Coronary artery (tissue), 2 donors: ENCODE measurements at regions not wholly inside any gene's neighbourhood (a gene's known extent, or its start where the extent isn't known, plus 50 kb on each side); places are given as distances from the start of the nearest gene placed in this dataset.

Experiments
- DNase-seq: peaks from one replicate; pipeline ENCODE4 v3.0.0-alpha.2; 2017; ENCODE audit warnings: low spot score
- H3K27ac ChIP-seq, 2 donors: fragments of 200-600 bp; sonication (generic); one replicate each; pipeline ENCODE4 v1.5.1; 2016 to 2019
- H3K4me3 ChIP-seq: fragments of 200-600 bp; sonication (generic); 2 replicates; pipeline ENCODE4 v1.5.1; 2016; ENCODE audit warnings: mild to moderate bottlenecking, moderate library complexity
- TF ChIP-seq, protein P1 (sequence below): fragments of 200-600 bp; sonication (generic); IDR thresholded peaks from one replicate; pipeline ENCODE4 v1.5.1; 2019; ENCODE audit warnings: antibody characterized with exemption

DNA sequence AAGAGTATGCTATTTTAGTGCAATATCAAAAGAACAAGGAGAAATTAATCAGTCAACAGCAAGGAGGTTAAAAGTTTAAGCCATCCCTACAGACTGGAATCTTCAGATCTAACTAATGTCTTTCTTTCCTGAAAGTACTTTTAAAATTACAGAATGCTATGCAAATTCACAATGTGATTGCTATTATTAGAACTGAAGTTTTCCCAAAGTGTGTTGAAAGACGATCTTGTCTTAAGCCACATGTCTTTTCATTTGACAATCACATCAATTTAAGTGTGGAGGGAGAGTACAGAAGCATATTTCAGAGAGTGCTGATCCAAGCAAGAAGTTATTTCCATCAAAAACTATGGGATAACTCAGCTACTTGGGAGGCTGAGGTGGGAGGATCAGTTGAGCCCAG, 64.7 kb upstream of the TNIP3 start:
- DNase-seq, result no peak
- H3K27ac ChIP-seq, result no peak overlapping the region
- no peak overlapping the region for H3K4me3 ChIP-seq
- TF ChIP-seq, protein P1, sequence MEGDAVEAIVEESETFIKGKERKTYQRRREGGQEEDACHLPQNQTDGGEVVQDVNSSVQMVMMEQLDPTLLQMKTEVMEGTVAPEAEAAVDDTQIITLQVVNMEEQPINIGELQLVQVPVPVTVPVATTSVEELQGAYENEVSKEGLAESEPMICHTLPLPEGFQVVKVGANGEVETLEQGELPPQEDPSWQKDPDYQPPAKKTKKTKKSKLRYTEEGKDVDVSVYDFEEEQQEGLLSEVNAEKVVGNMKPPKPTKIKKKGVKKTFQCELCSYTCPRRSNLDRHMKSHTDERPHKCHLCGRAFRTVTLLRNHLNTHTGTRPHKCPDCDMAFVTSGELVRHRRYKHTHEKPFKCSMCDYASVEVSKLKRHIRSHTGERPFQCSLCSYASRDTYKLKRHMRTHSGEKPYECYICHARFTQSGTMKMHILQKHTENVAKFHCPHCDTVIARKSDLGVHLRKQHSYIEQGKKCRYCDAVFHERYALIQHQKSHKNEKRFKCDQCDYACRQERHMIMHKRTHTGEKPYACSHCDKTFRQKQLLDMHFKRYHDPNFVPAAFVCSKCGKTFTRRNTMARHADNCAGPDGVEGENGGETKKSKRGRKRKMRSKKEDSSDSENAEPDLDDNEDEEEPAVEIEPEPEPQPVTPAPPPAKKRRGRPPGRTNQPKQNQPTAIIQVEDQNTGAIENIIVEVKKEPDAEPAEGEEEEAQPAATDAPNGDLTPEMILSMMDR, result no peak

DNA sequence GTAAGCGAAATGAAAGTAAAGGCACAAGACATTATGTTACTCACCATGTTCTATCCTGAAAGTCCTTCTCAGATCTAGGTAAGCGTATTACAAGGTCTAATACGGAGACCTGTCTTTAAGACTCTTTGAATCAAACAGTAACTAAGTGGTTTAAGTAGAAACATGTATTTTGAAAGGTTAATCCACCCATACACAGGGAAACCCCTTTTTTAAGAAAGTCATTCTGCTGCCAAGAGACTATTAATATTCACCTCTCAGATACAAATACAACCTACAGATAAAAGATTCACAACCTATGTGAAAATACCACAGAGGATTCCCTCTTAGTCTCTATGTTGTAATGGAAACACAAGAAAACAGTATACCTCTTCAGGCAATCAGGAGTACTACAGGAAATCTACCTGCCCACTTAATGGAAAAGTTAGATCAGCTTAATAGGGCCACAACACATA, 63.2 kb upstream of the TNIP3 start:
- Histone ChIP-seq H3K4me3 (no peak overlapping the region), H3K27ac (no peak overlapping the region)
- TF ChIP-seq, protein P1, result no peak
- DNase-seq, result no peak

DNA sequence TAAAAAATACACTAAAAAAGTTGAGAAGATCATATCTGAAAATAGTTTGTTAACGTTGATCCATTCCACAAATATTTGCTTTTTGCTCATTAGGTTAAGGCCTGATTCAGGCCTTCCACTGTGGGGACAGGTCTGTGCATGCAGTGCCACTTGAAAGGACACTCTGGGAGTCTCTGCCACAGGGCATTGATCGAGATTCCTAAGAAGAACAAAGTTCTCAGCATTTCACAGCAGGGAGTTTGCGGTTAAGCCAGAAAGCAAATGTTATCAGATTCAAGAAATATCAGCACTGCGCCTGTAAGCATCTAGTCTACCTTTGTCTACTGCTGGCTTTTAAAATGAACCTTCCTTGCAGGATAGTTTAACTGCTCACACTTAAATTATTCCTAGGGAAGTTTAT, 62.2 kb upstream of the TNIP3 start:
- no peak overlapping the region for H3K4me3 ChIP-seq
- DNase-seq, result no peak
- TF ChIP-seq, protein P1, result no peak
- no peak overlapping the region for H3K27ac ChIP-seq

DNA sequence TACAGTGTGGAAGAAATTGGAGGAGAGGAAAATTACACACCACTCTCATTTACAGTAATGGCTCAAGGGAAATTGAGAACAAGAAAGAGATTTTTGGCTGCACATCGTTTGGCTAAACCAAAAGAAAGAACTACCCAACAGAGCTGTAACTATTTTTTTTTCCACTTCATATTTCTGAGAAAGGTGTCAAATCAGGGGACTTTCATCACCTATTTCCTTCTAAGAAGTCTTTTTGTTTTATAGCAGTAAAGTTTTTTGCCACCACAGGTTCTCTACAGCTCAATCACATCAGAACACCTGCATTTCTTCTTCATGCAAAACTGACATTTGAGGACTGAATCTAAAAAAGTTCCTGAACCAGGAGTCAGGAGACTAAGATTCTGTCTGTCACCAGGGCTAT, 57.5 kb upstream of the TNIP3 start:
- DNase-seq, result no peak
- H3K27ac ChIP-seq, result no peak overlapping the region
- TF ChIP-seq, protein P1, result no peak
- no peak overlapping the region for H3K4me3 ChIP-seq

DNA sequence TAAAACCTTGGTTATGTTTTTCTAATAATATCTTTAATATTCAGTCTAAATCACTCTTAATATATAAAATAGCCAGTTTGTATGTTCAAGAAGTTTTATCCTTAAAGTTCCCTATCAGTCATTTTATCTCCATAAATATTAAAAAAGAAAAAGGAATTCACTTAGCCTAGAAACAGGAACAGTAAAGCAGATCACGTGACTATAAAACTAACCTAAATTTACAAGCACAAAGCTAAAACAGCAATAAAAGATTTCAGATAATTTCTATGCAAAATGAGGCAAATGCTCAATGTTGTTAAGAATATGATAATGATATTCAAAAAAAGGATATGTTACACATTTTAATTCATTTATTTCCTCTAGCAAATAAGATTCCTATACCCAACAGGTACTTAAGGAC, 57.1 kb upstream of the TNIP3 start:
- no peak for DNase-seq
- TF ChIP-seq, protein P1, result no peak
- Histone ChIP-seq H3K4me3 (no peak overlapping the region), H3K27ac (no peak overlapping the region)

DNA sequence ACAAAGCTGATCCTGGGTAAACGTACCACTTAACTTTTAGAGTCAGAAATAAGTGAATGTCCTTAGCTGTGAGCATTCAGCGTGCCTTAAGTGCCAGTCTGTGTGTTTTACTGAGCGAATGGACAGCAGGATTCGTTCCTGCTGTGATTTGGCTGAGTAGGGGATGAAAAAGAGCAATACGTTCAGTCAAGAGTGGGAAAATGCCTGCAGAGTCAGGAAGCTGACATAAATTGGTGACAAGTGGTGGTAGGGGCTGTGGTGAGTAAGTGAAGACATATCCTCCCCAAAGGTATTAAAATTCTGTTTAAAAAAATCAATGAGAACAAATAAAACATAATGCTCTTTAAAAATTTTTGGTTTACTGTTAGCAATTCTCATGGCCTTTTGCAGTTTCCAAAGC, 56.6 kb upstream of the TNIP3 start:
- TF ChIP-seq, protein P1, result no peak
- DNase-seq, result no peak
- no peak overlapping the region for H3K27ac ChIP-seq
- no peak overlapping the region for H3K4me3 ChIP-seq

DNA sequence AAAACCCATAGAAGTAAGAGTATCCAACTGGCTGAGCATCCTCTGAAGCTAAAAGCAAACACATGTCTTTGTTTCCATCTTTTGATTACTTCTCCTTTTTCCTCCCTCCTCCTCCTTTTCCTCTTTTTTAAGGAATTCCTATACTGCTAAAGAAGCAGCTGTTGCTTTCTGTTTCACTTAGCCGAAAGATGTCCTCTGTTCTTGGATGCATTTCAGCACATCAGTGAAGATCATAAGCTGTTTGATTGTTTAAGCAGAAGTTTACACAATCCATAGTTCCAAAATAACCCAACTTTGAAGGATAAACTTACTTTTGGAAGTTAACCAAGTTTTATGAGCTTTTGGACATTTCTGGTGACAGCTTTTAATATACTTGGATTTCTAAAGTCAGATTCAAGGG, 55.1 kb upstream of the TNIP3 start:
- TF ChIP-seq, protein P1, result no peak
- DNase-seq, result no peak
- Histone ChIP-seq H3K27ac (no peak overlapping the region), H3K4me3 (no peak overlapping the region)
